ENCODE measurements at regions not wholly inside any gene's neighbourhood (a gene's known extent, or its start where the extent isn't known, plus 50 kb on each side); places are given as distances from the start of the nearest gene placed in this dataset.
A peak's percentile ranks its signal among the peaks of the same experiment; 100 is the strongest.

DNA sequence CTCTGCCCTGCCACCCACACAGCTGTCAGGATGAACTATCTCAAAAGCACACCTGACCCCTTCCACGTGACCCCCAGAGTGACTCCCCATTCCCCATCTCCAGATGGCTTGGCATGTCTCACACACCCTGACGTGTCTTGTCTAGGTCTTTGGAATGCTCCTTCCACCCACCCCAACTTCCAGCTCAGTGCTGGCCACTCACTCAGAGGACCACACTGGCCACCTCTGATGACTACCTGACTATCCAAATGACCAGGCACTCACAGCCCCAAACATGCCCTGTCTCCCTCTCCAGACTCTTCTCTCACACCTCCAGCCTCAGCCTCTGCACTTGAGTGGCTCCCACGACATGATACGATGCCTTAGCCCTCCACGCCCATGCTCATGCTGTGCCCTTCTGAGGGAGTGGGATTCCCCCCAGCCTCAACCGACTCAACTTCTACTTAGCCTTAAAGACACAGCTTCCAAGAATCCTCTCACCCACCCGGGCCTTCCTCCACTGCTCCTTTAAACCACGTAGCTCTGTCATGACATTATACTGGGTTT is 259.4 kb downstream of the BUD13 start:
- H3K4me1 Mint-ChIP-seq: no peaks in the 10 kb centered on the region
- peaks cover 0 to 4% (median 0%) of the 10 kb centered on the region in 3 donors for H3K9me3 Mint-ChIP-seq
- H3K4me3 Mint-ChIP-seq: no peak overlapping the region
- no peak overlapping the region for H3K27ac Mint-ChIP-seq
- peaks cover 31% of the 10 kb centered on the region for H3K27me3 Mint-ChIP-seq
- H3K36me3 Mint-ChIP-seq: no peaks in the 10 kb centered on the region

DNA sequence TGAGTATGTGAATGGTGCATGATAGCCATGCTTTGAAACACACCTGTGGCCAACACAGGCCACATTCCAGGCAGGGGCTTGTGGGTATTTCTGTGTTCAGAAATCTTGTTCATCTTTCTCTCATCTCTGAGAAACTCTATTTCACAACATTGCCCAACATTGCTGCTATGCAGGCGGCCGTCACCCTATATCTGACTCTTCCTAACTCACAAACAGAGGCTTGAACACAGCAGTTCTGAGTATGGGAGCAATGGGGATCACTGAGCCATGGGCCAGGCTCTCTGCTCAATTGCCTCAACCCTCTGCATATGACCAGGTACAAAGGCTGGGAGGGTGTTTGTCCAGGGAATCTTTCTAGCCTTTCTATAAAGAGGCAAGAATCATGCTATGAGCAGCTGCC is 259.9 kb downstream of the BUD13 start:
- Mint-ChIP-seq H3K4me3 (no peak overlapping the region), H3K9me3 (peaks cover 0 to 4% (median 0%) of the 10 kb centered on the region in 3 donors), H3K36me3 (no peaks in the 10 kb centered on the region), H3K27ac (no peak overlapping the region), H3K27me3 (peaks cover 31% of the 10 kb centered on the region), H3K4me1 (no peaks in the 10 kb centered on the region)

DNA sequence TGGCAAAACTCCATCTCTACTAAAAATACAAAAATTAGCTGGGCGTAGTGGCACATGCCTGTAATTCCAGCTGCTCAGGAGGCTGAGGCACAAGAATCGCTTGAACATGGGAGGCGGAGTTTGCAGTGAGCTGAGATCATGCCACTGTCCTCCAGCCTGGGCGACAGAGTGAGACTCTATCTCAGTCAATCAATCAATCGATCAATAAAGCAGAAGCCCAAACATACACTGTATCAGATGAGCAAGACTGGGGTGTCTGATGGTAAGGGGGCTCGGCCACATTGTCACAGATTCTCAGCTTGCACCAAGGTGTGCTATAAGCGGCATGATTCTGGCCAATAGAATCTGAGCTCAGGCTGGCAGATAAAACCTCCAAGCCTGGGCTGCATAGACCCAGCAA is 261.1 kb downstream of the BUD13 start:
- Mint-ChIP-seq H3K27ac (peak overlapping the region in 1 of 3 donors; percentile 5), H3K4me1 (no peaks in the 10 kb centered on the region), H3K36me3 (no peaks in the 10 kb centered on the region), H3K9me3 (peaks cover 0 to 4% (median 0%) of the 10 kb centered on the region in 3 donors), H3K4me3 (no peak overlapping the region), H3K27me3 (peaks cover 37% of the 10 kb centered on the region)

DNA sequence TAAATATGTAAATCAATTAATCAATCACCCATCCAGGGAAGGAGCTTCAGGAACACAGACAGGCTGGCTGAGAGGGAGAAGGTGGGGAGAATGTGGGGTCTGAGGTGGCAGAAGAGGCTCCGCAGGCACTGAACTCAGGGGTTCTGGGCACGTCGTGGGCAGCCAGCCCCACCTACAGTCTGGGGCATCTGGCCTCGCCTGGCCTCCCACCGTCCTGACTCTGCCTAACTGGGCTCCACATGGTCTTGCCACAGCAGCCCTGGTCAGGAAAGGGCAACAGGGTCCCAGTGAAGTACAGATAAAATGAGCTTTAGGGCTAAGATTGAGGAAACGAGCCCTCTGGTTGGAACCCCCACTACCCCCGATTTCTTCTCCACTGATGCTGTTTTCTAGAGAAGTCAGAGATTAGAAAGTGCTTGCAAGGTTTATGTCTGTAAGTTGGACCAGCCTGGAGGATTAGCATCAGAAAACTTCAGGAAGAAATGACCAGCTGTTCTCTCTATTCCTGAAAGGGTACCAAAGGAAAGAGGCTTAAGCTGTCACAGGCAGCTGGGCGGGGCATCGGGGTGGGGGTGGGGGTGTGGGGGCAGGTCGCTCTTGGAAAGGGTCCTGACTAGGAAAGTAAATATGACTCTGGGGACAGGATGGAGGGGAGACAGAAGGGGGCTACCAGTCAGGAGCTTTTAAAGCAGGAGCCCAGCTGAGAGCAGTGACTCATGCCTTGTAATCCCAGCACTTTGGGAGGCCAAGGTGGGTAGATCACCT is 261.7 kb downstream of the BUD13 start:
- Mint-ChIP-seq H3K27me3 (peaks cover 42% of the 10 kb centered on the region), H3K4me3 (no peak overlapping the region), H3K36me3 (no peaks in the 10 kb centered on the region), H3K9me3 (peaks cover 0 to 4% (median 0%) of the 10 kb centered on the region in 3 donors), H3K4me1 (no peaks in the 10 kb centered on the region), H3K27ac (peak overlapping the region in 1 of 3 donors; percentile 5)

DNA sequence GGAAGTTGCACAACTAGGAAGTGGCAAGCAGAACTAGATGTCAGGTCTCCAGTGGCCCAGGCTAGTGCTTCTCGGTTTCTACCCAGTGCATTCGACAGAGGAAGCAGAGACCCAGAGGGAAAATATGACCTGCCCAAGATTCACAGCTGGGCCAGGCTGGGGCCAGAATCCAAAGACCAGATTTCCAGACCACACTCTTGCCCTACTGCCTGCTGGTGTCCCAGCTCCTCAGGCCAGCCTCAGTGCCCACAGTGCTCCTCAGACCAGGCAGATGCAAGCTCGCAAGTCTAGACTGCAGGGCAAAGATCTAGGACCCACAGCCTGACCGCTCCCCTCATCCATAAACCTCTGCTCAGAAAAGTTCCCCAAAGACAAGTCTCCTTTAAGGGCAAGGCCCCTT is 262.6 kb downstream of the BUD13 start:
- Mint-ChIP-seq H3K27me3 (peaks cover 45% of the 10 kb centered on the region), H3K4me1 (no peaks in the 10 kb centered on the region), H3K4me3 (no peak overlapping the region)

DNA sequence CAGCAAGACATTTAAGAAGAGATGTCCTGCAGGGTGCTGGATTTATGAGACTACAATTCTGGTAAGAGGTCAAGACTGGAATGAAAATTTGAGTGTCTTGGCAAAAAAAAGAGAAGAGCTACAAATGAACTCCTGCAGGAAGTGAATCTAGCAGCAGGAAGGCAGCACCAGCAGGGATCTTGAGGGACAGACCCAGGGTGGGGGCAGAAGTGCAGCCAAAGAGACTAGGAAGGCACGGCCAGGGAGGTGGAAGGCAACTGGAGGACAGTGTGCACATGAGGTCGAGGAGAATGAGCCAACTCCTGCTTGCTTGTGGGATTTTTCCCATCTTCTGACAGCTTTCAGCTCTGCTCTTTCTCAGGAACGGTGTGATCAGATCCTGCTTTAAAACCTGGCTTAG is 263.2 kb downstream of the BUD13 start:
- H3K9me3 Mint-ChIP-seq: peaks cover 0 to 6% (median 0%) of the 10 kb centered on the region in 3 donors
- H3K36me3 Mint-ChIP-seq: no peaks in the 10 kb centered on the region
- H3K4me3 Mint-ChIP-seq: no peak overlapping the region
- H3K27ac Mint-ChIP-seq: no peak overlapping the region
- H3K27me3 Mint-ChIP-seq: peaks cover 46% of the 10 kb centered on the region
- no peaks in the 10 kb centered on the region for H3K4me1 Mint-ChIP-seq

More for the DNA sequence above, 262.6 kb downstream of the BUD13 start:
- H3K27ac Mint-ChIP-seq: no peak overlapping the region
- H3K9me3 Mint-ChIP-seq: peaks cover 0 to 6% (median 0%) of the 10 kb centered on the region in 3 donors
- no peaks in the 10 kb centered on the region for H3K36me3 Mint-ChIP-seq

DNA sequence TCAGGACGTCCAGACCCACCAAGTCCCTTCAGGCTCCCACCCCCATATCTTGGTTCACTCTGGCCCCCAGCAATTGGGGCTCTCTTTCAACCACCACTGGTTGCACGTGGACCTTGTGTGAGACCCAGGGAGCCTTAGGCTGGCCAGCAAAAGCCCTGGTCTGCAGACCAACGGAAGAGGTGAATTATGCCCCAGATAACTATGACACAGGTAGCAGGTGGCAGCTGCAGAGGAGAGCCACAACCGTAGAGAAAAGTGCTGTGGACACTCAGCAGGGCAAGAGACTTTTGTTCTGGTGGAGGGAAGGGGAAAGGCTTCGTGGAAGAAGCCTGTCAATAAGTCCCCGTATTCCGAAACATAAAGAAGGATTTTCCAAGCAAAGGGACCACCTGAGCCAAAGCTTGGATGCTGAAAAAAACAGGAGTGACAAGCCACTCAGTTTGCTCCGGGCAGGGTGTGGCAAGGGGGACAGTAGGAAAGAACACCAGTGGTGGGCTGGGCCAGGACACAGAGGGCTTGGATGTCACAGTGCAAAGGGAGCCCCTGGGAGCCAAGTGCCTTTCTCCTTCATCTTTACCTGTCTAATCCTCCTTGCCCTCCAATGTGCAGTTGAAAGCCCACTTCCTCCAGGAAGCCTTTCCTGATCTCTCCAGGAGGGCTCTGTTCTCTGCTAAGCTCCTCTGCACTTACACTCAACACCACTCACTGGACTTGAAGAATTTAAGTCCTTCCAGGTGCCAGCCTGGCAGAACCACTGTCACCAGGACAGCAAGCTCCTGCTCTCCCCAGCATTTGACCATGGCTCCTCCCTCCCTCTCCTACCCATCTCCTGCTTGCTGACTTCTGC is 264.7 kb downstream of the BUD13 start:
- H3K9me3 Mint-ChIP-seq: peaks cover 0 to 4% (median 0%) of the 10 kb centered on the region in 3 donors
- no peaks in the 10 kb centered on the region for H3K36me3 Mint-ChIP-seq
- H3K4me1 Mint-ChIP-seq: no peaks in the 10 kb centered on the region
- H3K27me3 Mint-ChIP-seq: peaks cover 43% of the 10 kb centered on the region
- H3K27ac Mint-ChIP-seq: peak overlapping the region in 1 of 3 donors; percentile 31
- H3K4me3 Mint-ChIP-seq: no peak overlapping the region

DNA sequence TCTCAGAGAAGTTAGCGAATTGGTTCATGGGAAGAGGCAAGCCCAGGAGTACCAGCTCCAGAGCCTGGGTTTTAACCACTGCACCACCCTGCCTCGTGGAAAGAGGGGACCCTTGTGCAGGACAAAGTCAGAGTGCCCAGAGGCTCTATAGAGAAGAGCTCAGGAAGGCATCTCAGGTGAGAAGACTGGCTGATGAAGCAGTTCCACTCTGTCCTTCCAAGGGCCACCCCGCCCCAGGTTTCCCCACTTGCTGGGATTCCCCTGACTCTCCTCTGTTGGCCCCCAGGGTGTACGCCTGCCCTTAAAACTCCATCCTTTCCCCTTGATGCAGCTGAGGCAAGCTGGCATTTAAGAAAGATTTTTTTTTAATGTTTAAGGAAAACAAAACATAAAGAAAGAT is 265.8 kb downstream of the BUD13 start:
- Mint-ChIP-seq H3K36me3 (no peaks in the 10 kb centered on the region), H3K27me3 (peaks cover 44% of the 10 kb centered on the region), H3K27ac (no peak overlapping the region), H3K9me3 (peaks cover 0 to 6% (median 0%) of the 10 kb centered on the region in 3 donors), H3K4me3 (no peak overlapping the region), H3K4me1 (no peaks in the 10 kb centered on the region)

DNA sequence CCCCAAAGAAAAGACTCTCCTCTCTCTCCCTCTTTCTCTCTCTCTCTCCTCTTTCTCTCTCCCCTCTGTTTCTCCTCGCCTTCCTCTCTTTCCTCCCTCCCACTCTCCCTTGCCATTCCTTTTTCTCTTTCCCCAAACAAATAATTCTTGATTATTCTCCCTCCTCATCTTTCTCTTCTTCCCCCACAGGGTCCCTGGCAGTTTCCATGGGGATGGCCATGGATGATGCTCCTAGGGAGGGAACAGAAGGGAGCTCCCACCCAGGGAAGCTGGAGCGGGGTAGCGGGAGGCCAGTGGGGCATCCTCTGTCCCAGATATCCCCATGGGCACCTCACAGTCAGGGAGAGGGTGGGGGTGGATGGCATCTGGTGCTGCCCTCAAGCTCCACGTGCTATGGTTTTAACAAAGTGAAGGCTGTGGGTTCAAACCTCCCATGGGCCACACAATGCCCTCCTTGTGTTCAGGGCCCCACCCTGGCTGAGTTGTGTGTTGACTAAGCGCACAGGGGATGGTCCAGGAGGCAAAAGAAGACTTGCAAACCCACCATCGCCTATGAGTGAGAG is 266.4 kb downstream of the BUD13 start:
- Mint-ChIP-seq H3K9me3 (peaks cover 0 to 8% (median 0%) of the 10 kb centered on the region in 3 donors), H3K4me1 (no peaks in the 10 kb centered on the region), H3K4me3 (no peak overlapping the region), H3K36me3 (no peaks in the 10 kb centered on the region), H3K27me3 (peaks cover 50% of the 10 kb centered on the region), H3K27ac (no peak overlapping the region)

DNA sequence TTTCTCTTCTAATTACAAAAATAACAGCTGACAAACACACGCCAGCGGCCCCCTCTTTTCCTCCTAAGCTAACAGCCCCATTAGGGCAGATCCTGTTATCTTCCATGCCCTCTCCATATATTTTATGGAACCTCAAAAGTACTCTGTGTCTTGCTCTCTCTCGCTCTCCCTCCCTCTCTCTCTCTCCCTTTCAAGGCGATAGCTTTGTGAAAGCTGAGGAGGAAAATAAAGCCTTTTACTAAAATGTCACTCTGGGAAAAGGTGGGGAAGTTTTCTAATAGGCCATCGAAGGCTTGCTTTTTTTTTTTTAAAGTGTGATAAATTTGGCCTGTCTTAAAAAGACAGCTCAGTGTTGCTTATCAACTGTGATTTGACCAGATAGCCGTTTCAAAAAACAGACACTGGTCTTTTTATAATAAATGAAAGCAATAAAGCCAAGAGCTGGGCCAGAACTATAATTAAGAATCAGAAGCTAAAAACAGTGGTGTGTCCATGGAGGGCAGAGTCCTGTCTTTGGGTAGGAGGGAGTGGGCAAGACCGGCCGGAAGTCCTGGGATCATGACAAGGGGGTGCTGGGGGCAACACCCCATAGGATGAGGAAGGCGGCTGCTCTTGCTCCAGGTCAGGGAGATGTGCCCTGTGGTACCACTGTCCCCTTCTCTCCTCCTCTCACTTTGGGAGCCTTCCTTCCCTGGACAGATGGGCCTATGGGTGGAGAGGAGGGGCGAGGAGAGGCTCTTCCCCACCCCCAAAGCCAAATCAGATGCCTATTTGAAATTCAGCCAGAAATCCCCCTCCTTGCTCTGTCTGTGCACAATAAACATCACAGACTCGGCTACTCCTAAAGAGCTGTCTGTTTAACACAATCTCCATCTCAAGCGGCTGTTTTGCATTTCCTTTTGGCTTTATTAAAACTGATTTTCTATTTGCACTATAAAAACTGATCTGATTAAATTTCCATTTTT is 267.2 kb downstream of the BUD13 start:
- Mint-ChIP-seq H3K4me3 (peak overlapping the region in 1 of 4 donors; percentile 46), H3K27me3 (peaks cover 55% of the 10 kb centered on the region), H3K27ac (peak overlapping the region in 1 of 3 donors; percentile 89), H3K36me3 (no peaks in the 10 kb centered on the region), H3K4me1 (no peaks in the 10 kb centered on the region), H3K9me3 (peaks cover 0 to 8% (median 0%) of the 10 kb centered on the region in 3 donors)

DNA sequence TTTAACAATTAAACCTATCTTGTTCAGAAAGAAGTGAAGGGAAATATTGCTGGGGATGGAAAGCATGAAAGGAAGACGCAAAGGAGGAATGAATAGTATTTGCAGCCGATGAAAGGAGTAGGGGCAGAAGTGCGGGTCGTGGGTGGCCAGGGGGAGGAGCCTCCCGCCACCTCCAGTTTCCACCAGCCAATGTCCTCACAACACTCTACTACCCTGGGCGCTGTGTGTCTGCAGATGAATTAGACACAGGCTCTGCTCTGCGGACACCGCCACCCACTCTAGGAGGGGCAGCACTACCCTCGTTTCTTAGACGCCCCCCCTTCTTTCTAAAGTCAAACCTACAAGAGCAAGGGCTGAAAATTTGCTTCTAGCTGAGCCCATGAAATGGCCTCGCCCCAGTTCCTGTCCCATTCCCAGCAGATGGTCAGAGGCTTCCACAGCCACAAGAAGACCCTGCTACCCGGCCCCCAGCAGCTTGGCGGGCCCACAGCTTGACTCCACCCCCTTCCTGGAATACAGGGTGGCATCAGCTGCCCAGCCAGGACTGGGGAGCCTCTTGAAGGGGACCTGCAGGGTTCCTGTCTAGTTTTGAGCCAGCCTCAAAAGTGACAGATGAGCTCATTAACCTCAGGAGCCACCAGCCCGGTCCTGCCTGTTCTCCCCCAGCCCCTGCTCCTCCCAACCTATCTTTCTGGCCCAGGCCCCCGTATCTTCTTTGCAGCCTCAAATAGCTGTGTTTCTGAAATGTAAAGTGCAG is 268.1 kb downstream of the BUD13 start:
- Mint-ChIP-seq H3K4me1 (no peaks in the 10 kb centered on the region), H3K4me3 (no peak overlapping the region), H3K36me3 (no peaks in the 10 kb centered on the region), H3K9me3 (peaks cover 0 to 8% (median 0%) of the 10 kb centered on the region in 3 donors), H3K27me3 (peaks cover 59% of the 10 kb centered on the region), H3K27ac (peak overlapping the region in 1 of 3 donors; percentile 89)

DNA sequence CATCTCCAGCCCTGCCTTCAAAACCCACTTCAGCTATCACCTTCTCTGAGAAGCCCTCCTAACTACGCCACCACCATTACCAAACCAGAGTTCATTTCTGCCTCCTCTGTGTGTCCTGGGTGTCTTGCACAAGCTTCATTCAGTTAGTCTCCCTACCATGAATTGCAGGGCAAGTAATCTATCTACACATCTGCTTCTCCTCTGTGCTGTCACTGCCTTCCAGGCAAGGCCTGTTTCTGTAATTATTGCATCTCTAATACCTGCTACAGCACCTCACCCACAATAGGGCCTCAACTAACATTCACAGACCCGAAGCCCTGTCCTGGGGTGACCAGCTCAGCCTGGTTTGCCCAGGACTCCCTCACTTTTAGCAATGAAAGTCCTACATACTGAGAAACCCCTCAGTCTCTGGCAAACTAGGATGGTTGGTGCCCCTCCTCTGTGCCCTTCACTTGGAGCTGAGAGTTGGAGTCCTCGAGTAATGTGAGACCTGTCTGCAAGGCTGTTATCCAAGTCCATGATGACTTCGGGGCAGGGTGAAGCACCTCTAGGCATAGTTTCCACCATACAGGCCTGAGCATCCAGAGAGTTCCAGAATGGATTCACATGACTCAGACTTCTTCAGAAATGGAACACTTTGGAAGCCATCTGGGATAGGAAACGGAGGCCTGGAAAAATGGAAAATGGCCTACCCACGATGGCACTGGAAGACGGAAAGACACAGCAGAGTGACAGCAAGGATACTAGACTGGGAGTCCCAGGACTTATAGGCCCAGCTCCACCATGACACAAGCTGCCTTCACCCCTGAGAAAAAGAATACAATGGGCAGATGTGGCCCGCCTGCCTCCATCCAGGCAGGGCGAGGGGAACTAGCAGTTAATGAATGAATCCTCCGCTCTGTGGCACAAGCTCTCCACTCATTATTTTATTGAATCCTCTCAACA is 269.3 kb downstream of the BUD13 start:
- H3K9me3 Mint-ChIP-seq: peaks cover 0 to 10% (median 0%) of the 10 kb centered on the region in 3 donors
- H3K4me3 Mint-ChIP-seq: no peak overlapping the region
- H3K4me1 Mint-ChIP-seq: no peaks in the 10 kb centered on the region
- H3K27ac Mint-ChIP-seq: no peak overlapping the region
- peaks cover 55% of the 10 kb centered on the region for H3K27me3 Mint-ChIP-seq
- H3K36me3 Mint-ChIP-seq: no peaks in the 10 kb centered on the region

DNA sequence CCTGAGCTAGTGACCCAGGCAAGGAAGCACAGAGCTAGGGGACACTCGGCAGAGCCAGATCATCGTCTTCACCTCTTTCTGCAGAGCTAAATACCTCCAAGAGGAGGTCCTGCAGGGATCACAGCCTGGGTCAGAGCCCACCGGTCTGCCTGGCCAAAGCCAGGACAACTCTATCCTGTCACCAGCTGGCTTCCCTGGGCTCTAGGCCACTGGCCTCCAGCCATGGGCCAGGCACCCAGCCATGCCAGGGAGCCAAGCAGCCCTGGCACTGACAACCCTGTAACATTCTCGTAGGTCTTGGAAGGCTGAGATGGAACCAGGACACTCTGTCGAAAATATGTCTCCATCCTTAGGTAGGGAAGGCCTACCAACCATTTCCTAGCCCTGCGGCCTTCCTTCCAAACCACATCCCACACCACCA is 270.1 kb downstream of the BUD13 start:
- peaks cover 52% of the 10 kb centered on the region for H3K27me3 Mint-ChIP-seq
- H3K9me3 Mint-ChIP-seq: peaks cover 0 to 10% (median 0%) of the 10 kb centered on the region in 3 donors
- no peaks in the 10 kb centered on the region for H3K36me3 Mint-ChIP-seq
- no peak overlapping the region for H3K27ac Mint-ChIP-seq
- H3K4me1 Mint-ChIP-seq: no peaks in the 10 kb centered on the region
- H3K4me3 Mint-ChIP-seq: no peak overlapping the region

Measured in IgD-negative memory B cell (primary cell).